GM03348 (cell line): ENCODE measurements at regions not wholly inside any gene's neighbourhood (a gene's known extent, or its start where the extent isn't known, plus 50 kb on each side); places are given as distances from the start of the nearest gene placed in this dataset.
"Not testable (repeated sequence)": the region's sequence is repeated elsewhere in the genome, so short reads cannot be mapped to it uniquely, and the experiment has no call there.

Experiments
- DNase-seq: peaks from one replicate; pipeline ENCODE4 v3.0.0; 2012; ENCODE audit warnings: low spot score

DNA sequence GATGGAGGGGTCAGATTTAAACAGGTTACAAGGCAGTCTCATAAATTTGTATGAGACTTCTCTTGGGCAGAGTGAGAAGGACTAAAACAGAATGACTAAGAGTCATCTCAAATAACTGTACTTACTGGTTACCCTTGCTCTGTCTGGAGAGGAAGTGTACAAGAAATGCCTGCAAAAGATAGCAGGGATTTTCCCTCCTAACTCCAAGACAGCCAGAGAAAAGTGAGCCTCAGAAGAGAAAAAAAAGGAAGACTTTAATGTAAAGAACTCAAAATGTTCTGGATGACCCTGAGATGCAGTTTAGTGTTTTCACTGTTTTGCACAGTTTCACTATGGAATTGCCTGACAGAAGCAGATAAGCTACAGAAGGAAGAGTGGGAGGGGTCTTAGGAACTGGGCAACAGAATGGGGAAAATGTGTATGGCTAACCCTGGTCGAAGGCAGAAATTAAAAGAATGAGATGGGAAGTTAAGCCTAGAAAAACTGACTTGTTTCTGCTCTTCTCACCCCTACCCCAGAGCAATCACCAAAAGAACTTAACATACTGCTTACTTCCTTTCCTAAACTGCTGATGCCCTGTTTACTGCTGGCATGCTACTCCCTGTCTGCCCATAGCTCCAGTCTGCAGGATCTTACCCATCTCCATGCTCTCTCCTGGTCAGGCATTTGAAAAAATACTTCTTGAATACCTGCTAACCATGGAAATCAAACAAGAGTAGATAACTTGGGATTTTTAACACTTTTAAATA, 98.1 kb upstream of the MARCKS start:
- DNase-seq = no peak

DNA sequence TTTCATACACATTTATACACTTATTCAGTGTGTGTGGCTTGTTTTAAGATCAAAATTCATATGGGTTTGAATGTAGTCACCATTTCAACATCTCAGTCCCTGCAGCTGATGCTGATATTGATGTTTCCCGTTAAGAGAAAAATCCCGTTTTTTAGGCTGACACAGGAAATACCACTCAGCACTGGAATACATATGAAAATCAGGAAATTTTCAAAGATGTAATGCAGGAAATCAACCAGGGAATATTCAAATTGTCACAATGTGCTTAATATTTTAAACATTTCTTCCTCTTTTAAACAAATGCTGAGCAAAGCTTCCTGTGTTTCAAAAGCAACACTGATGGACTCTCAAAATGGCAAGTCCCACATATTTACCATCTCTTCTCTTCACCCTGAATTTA, 94.5 kb upstream of the MARCKS start:
- no peak for DNase-seq

GRCh38 chr6:113763311-113763766, 93.8 kb upstream of the MARCKS start:
- DNase-seq = no peak

GRCh38 chr6:113763876-113764275, 93.3 kb upstream of the MARCKS start:
- peak; percentile 44 for DNase-seq

GRCh38 chr6:113765909-113766308, 91.2 kb upstream of the MARCKS start:
- no peak for DNase-seq

DNA sequence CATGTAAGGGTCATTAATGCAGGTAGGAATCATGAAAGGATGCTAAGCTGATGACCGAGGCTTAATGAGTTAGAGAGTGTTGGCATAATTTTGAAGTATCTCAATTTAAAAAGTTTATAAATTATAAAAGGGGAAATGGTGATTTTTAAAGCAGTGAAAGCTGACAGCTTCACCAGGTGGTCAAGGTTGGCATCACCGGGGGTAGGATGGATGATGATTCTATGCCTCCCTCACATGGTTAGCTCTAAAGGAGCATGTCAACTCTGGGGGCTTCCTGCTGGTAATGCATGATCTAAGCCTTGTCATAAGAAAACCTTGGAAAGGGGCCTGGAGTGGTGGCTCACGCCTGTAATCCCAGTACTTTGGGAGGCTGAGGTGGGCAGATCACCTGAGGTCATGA, 89.2 kb upstream of the MARCKS start:
- DNase-seq = no peak

- DNase-seq = no peak
Measured at GRCh38 chr6:113772961-113773360, 84.2 kb upstream of the MARCKS start.

DNA sequence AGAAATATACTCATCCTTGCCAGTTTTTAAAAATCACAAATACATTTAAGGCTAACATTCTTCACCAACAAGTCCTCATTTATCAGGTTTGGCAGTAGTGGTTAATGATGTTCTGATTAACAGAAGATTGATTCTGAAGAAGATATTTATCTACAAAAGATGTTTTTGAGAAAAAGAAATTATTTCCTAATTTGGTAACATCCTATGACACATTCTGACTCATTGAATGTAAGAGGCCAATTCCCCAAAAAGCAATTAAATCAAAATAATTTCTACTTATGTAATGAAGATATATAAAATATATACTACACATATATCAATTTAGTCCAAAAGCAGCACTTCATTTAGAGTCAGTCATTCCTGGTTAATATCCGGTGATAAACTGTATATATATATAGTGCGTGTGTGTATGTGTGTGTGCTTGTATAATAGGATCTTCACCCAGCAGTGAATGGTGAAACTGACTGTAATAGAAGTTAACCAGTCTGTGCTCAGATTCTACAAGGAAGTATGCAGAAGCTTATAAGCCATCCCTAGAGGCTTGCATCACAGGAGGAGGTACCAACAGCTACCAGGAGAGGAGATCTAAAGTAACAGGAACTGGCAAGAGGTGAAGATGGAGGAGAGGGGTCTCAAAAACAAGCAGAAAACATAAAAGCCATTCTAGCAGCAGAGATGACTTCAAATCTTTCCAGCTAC, 82.9 kb upstream of the MARCKS start:
- peak; percentile 52 for DNase-seq

GRCh38 chr6:113776998-113777397, 80.1 kb upstream of the MARCKS start:
- DNase-seq = no peak

DNA sequence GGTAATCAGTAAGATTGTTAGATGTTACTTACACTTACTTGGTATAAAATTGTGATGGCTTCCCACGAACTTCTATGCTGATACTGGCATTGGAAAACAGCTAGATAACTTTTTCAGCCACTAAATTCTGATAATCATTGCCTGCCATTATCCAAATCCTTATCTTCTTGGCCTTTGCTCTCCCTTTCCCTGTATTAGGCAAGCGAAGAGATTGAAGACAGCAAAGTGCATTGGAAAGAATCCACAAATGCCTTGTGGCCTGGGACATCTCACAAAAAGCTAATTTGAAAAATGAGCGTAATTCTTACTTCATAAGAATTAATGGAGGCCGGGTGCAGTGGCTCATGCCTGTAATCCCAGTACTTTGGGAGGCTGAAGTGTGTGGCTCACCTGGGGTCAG, 79.5 kb upstream of the MARCKS start:
- no peak for DNase-seq

DNA sequence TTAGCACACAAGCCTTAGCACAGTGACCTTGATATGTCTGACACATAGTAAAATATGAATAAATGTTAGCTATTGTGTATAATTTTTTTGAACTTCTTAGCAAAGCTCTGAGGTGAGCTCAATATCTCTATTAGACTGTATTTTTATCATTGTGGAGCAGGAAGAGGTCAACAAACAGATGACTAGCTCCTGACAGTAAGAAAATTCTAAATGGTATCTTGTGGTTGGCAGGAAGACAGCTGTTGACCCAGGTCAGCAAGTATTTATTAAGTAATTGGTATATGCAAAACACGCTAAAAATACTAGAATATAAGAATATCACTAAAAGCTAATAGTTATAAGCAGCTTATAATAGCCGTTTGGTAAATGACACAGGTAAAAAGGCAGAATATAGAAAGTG, 77.5 kb upstream of the MARCKS start:
- DNase-seq = no peak

- DNase-seq = no peak
Measured at GRCh38 chr6:113782636-113783035, 74.5 kb upstream of the MARCKS start.

DNA sequence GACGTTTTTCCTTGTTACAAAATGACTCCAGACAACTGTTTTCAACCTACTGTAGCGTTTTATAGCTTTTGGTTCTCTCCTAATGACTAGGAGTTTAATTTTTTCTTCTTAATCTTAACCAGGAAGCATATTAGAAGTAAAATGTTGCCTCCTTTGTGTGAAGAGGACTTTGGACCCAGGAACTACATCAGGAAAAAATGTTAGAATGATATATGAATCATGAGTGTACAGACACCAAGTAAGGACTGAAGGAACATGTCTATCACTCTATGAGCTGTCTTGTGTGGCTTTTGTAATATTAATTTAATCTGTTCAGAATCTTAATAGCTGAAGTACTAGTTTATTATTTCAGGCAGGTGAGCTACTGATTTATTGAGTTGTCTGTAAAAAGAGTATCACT, 71.0 kb upstream of the MARCKS start:
- DNase-seq = no peak

- DNase-seq = no peak
Measured at GRCh38 chr6:113788586-113788985, 68.6 kb upstream of the MARCKS start.

DNA sequence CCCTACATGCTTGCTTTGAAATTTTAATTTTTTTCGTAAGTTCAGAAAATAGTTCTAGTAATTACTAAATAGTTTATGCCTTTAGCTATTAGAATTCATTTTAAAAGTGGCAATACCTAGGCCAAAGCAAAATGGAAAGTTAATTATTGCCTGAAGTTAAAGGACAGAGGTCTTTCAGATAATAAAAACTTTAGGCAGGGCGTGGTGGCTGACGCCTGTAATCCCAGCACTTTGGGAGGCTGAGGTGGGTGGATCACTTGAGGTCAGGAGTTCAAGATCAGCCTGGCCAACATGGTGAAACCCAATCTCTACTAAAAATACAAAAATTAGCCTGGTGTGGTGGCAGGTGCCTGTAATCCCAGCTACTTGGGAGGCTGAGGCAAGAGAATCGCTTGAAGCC, 65.9 kb upstream of the MARCKS start:
- not testable (repeated sequence) for DNase-seq

DNA sequence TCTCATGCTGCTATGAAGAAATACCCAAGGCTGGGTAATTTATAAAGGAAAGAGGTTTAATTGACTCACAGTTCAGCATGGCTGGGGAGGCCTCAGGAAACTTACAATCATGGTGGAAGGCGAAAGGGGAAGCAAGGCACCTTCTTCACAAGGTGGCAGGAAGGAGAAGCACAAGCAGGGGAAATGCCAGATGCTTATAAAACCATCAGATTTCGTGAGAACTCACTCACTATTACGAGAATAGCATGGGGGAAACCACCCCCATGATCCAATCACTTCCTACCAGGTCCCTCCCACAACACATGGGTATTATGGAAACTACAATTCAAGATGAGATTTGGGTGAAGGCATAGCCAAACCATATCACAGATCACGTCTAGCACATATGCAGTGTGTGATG, 61.8 kb upstream of the MARCKS start:
- DNase-seq = not testable (repeated sequence)

DNA sequence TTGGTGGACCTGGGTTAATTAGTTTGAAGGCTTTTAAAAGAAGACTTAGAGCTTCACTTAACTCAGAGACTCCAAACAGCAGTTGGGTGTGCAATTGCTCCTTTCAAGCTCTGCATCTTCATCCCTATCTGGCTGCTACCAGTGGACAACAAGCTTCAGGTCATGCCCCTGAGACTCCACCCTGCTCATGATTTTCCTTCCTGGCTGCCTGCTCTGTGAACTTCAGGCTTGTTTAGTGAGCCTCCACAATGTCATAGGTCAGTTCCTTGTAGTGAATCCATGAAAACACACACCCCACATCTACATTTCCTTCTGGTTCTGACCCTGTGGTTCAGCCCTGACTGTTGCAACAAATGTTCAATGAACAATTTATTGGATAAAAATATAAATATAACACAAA, 61.1 kb upstream of the MARCKS start:
- no peak for DNase-seq

DNA sequence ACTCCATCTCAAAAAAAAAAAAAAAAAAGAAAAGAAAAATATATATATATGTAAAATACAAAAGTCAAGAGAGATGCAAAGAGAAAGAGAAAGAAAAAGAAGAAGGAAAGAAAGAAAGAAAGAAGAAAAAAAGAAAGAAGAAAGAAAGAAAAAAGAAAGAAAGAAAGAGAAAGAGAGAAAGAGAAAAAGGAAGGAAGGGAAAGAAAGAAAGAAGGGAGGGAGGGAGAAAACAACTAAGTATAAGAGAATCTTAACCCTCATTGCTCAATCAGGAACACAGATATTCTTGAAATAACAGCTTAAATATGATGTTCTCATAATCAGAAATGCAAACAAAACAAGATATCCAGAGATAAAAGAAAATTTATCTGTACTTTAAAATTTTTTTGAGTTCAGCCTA, 54.4 kb upstream of the MARCKS start:
- no peak for DNase-seq

DNA sequence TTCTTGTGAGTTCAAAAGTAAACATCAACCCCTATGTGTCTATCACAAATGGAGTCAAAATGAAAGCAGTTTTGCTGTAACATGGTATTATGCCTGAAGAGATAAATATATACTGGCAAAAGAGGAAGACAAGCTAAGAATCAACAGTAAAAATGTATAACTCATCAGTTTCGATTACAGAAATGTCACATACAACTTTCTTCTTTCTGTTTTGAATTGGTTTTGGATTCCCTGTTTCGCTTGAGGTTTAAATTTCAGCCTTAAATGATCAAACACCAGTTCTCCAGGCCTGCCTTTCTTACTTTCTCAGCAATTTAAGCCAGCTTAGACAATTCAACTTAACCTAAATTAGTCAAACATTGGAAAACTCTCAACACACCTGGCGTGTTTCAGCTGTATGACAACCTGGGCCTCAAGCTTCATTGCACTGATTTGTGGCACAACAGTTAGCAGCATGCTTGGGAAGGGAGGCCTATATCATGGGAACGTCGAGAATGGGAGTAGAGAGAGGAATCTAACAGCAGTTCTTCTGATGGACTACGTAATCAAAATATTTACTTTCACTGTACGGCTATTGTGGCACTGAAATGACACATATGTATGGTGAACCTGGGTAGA, 51.9 kb upstream of the MARCKS start:
- DNase-seq = no peak

DNA sequence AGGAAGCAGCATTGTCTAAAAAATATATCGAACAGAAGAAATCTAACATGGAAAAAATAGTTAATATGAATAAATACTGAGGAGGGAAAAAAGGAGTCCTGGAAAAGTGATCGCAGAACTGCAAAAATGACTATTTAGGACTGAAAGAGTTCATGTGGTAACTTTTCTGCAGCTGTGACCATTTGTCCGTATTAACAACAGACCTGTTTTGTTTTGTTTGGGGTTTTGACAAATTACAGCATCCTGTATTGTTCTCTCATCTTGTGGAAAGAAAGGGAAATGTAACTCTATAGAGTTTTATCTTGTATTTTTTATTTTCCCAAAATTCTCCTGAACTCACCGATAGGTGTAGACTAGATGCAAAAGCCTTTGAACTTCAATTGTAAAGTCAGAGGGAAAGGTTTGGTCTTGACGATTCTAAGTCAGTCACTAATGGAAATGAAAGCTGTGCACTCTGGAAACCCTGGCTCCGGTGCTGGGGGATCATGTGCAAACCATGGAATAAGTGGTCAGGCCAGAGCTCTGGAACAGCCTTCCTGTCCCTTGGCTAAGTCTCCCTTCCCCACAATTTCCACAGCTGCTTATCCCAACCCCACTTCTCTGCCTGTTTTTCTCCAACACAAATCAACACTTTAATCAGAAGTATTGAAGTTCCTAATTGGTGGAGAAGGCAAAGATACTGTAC, 51.2 kb upstream of the MARCKS start:
- DNase-seq = no peak
